ENCODE measurements at regions not wholly inside any gene's neighbourhood (a gene's known extent, or its start where the extent isn't known, plus 50 kb on each side); places are given as distances from the start of the nearest gene placed in this dataset.

- no peak for TF ChIP-seq CTCF (conservative IDR thresholded peaks at IDR 0.05 in 1 of 2, IDR thresholded peaks at IDR 0.05 in 1 of 2; ENCODE audit: extremely low read depth in 1 of 2, insufficient read depth in 1 of 2, low read depth in 1 of 2, low read length in 2 of 2)
- no peak for TF ChIP-seq EZH2 (IDR thresholded peaks at IDR 0.05; ENCODE audit: borderline replicate concordance, low read length)
Measured at GRCh38 chr13:104967836-104968630, 1567.4 kb downstream of the EFNB2 start.

All from mammary epithelial cell (primary cell).